Ovary (tissue), 7 donors: ENCODE measurements at regions not wholly inside any gene's neighbourhood (a gene's known extent, or its start where the extent isn't known, plus 50 kb on each side); places are given as distances from the start of the nearest gene placed in this dataset.

Source experiments
- DNase-seq, 5 donors: peaks; one replicate each; pipeline ENCODE4 v3.0.0-alpha.2; 2019 to 2020
- H3K27ac ChIP-seq, 2 donors: fragments of 200-600 bp; one replicate each; pipeline versions ENCODE4 v1.5.1 to v1.8.0; 2019 to 2022
- H3K27me3 ChIP-seq: fragments of 200-600 bp; one replicate; pipeline ENCODE4 v1.8.0; 2022
- H3K36me3 ChIP-seq: fragments of 200-600 bp; sonication (generic); one replicate; pipeline ENCODE4 v1.5.1; 2019
- H3K4me1 ChIP-seq: one replicate; pipeline ENCODE4 v1.8.1; 2013; ENCODE audit warnings: mild to moderate bottlenecking, moderate library complexity; ENCODE audit not compliant: insufficient read depth
- H3K4me3 ChIP-seq: fragments of 200-600 bp; sonication (generic); one replicate; pipeline ENCODE4 v1.5.1; 2017
- H3K9me3 ChIP-seq, 2 donors: fragments of 200-600 bp in 1 of 2; sonication (generic) in 1 of 2; one replicate each; pipeline versions ENCODE4 v1.5.1 to v1.8.1; 2013 to 2019; ENCODE audit warnings: mild to moderate bottlenecking in 1 of 2, moderate library complexity in 1 of 2
- CTCF ChIP-seq, 3 donors: fragments of 450-650 bp in 2 of 3; fragments of 200-600 bp in 1 of 3; IDR thresholded peaks; one replicate each; pipeline versions ENCODE4 v1.5.1 to v1.8.0; 2016 to 2022; ENCODE audit warnings: antibody characterized with exemption in 3 of 3, mild to moderate bottlenecking in 1 of 3
- EP300 ChIP-seq: sonication (generic); formaldehyde crosslinking; IDR thresholded peaks from one replicate; pipeline ENCODE4 v1.6.1; 2017; ENCODE audit warnings: antibody characterized with exemption
- POLR2A ChIP-seq: fragments of 450-650 bp; IDR thresholded peaks from one replicate; pipeline ENCODE4 v1.6.1; 2017; ENCODE audit warnings: antibody characterized with exemption, mild to moderate bottlenecking, moderate library complexity
- WGBS, 3 donors: extraction: QIAGEN DNeasy Blood & Tissue Kit in 1 of 3; methylation state at CpG; one replicate each; pipeline versions ENCODE4 v1.1.5 to v1.1.7; 2013 to 2017; 5-methylcytosine and 5-hydroxymethylcytosine counted together
- intact Hi-C, 4 donors: fragments of 100-400 bp; cut with DNase I; formaldehyde crosslinking; loops; one replicate each; pipeline versions ENCODE4 v1.11.0 to v1.15.1; 2022 to 2023
- donor health status: DM: no; HTN: no; CAD: no; lungs with moderate emphysema.
- donor health status: DM: no; HTN: no; CAD: no.
- donor health status: Bipolar disorder and iron deficiency.
- donor health status: DM: no; HTN: no; CAD: no.
- donor health status: DM: yes; HTN: yes; CAD: no.

- H3K36me3 ChIP-seq = no peaks in the 10 kb centered on the region
- no peaks in the 10 kb centered on the region for H3K27me3 ChIP-seq
- no peak for TF ChIP-seq CTCF (IDR thresholded peaks at IDR 0.05)
- TF ChIP-seq POLR2A = no peak
- no peak for TF ChIP-seq EP300
- no peak for DNase-seq
- H3K9me3 ChIP-seq = no peaks in the 10 kb centered on the region
- no peaks in the 10 kb centered on the region for H3K4me1 ChIP-seq
- 40 to 51% (median 44%) methylated on average over 7 of the region's 7 CpGs for WGBS, 3 donors
- H3K4me3 ChIP-seq = no peak overlapping the region
- intact Hi-C loops = no loop called here
- H3K27ac ChIP-seq = no peak overlapping the region
Measured at GRCh38 chr13:106173891-106174610, 361.4 kb downstream of the EFNB2 start.

GRCh38 chr13:106173346-106173745 is 362.1 kb downstream of the EFNB2 start:
- TF ChIP-seq POLR2A (no peak), CTCF (IDR thresholded peaks at IDR 0.05) (no peak), EP300 (no peak)
- H3K36me3 ChIP-seq = no peaks in the 10 kb centered on the region
- WGBS, 3 donors = 74 to 86% (median 79%) methylated on average over 2 of the region's 2 CpGs
- intact Hi-C loops = no loop called here
- no peaks in the 10 kb centered on the region for H3K4me1 ChIP-seq
- no peak overlapping the region for H3K27ac ChIP-seq
- H3K27me3 ChIP-seq = no peaks in the 10 kb centered on the region
- no peaks in the 10 kb centered on the region for H3K9me3 ChIP-seq
- no peak for DNase-seq
- H3K4me3 ChIP-seq = no peak overlapping the region

DNA sequence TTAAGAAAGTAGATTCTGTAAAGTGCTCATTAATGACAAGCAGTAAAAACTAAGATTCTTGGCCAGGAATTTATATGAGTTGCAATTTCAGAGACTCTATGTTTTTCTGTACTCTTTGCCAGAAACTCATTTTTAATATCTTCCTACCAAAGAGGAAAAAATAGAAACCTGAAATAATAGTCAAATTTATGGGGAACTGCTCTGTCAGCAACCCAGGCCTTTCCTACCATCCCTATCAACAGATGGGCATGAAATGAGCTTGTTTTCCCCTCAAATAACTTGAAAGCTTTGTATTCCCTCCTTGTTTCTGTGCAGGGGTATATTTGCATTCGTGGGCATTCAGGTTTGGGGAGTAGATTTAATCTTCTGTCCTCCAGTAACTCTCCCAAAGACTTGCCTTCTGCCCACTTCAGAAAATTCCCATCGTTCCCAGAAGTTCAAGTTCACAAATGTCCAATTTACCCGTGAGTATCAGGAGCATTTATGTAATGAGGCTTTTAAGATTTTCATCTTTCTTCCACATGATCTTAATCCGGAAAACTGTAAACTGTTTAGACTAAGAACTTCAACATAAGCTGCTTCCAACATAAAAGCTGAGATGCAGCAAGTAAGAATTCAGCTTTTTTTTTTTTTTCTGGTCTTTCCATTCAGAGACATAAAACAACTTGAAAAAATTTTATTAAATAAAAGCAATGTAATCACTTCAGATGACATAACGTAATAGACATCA is 363.1 kb downstream of the EFNB2 start:
- 56 to 60% (median 59%) methylated on average over 5 of the region's 5 CpGs for WGBS, 3 donors
- intact Hi-C loops = no loop called here
- Histone ChIP-seq H3K36me3 (no peaks in the 10 kb centered on the region), H3K27ac (no peak overlapping the region), H3K4me3 (no peak overlapping the region), H3K9me3 (no peaks in the 10 kb centered on the region), H3K27me3 (no peaks in the 10 kb centered on the region), H3K4me1 (no peaks in the 10 kb centered on the region)
- no peak for TF ChIP-seq POLR2A
- no peak for TF ChIP-seq CTCF (IDR thresholded peaks at IDR 0.05)
- no peak for TF ChIP-seq EP300
- DNase-seq = no peak

DNA sequence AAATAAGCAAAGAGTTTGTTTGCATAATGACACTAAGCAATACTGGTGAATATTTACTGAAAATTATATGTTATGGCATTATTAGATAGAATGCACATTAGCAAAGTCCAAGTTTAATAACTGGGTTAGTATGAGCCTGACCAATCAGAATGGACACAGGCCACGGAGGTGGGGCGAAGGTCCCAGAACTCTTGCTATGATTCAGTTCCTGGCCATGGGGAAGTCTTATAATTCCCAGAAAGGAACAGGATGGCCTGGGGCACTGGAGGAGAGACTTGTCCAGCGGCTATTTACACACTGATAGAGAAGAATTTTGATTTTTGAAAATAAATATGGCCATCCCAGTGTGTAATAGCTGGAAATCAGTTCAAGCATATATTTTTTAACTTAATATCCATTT is 372.0 kb downstream of the EFNB2 start:
- H3K27ac ChIP-seq = no peak overlapping the region
- no peak for DNase-seq
- H3K27me3 ChIP-seq = no peaks in the 10 kb centered on the region
- H3K4me1 ChIP-seq = no peaks in the 10 kb centered on the region
- TF ChIP-seq CTCF (IDR thresholded peaks at IDR 0.05) = no peak
- TF ChIP-seq EP300 = no peak
- TF ChIP-seq POLR2A = no peak
- no peak overlapping the region for H3K4me3 ChIP-seq
- no peaks in the 10 kb centered on the region for H3K9me3 ChIP-seq
- H3K36me3 ChIP-seq = no peaks in the 10 kb centered on the region
- WGBS, 3 donors = 89 to 91% (median 90%) methylated on average over 3 of the region's 3 CpGs
- intact Hi-C loops = no loop called here
